Fibroblast of the aortic adventitia (primary cell): ENCODE measurements at regions not wholly inside any gene's neighbourhood (a gene's known extent, or its start where the extent isn't known, plus 50 kb on each side); places are given as distances from the start of the nearest gene placed in this dataset.

Source experiments
- DNase-seq: peaks from one replicate; pipeline ENCODE4 v3.0.0-alpha.2; 2010; ENCODE audit warnings: low read depth
- H3K4me3 ChIP-seq: 2 replicates; pipeline ENCODE4 v1.5.1; 2011; ENCODE audit warnings: low read depth, mild to moderate bottlenecking, control low read depth, low read length, moderate library complexity
- CTCF ChIP-seq: IDR thresholded peaks from 2 replicates; pipeline ENCODE4 v1.5.1; 2011; ENCODE audit warnings: mild to moderate bottlenecking, low read length, control low read depth, inconsistent platforms; ENCODE audit not compliant: insufficient read depth

GRCh38 chr10:83553366-83553765, 585.9 kb upstream of the GHITM start:
- DNase-seq = no peak
- TF ChIP-seq CTCF = no peak
- no peak overlapping the region for H3K4me3 ChIP-seq

- no peak for TF ChIP-seq CTCF
- no peak for DNase-seq
Observed at GRCh38 chr10:83555264-83555663, 584.0 kb upstream of the GHITM start.

GRCh38 chr10:83562381-83562780, 576.9 kb upstream of the GHITM start:
- TF ChIP-seq CTCF = no peak
- no peak for DNase-seq
- no peak overlapping the region for H3K4me3 ChIP-seq

More at GRCh38 chr10:83555264-83555663, 584.0 kb upstream of the GHITM start:
- H3K4me3 ChIP-seq = no peak overlapping the region

- no peak for TF ChIP-seq CTCF
- no peak overlapping the region for H3K4me3 ChIP-seq
Observed at GRCh38 chr10:83564889-83565588, 574.3 kb upstream of the GHITM start.

GRCh38 chr10:83572036-83572435, 567.3 kb upstream of the GHITM start:
- no peak for TF ChIP-seq CTCF
- H3K4me3 ChIP-seq = no peak overlapping the region
- DNase-seq = no peak

More at GRCh38 chr10:83564889-83565588, 574.3 kb upstream of the GHITM start:
- no peak for DNase-seq

- no peak for TF ChIP-seq CTCF
- no peak for DNase-seq
- no peak overlapping the region for H3K4me3 ChIP-seq
Observed at GRCh38 chr10:83574770-83575169, 564.5 kb upstream of the GHITM start.

GRCh38 chr10:83577421-83577820, 561.9 kb upstream of the GHITM start:
- no peak for TF ChIP-seq CTCF
- no peak for DNase-seq
- H3K4me3 ChIP-seq = no peak overlapping the region
